ENCODE measurements at regions not wholly inside any gene's neighbourhood (a gene's known extent, or its start where the extent isn't known, plus 50 kb on each side); places are given as distances from the start of the nearest gene placed in this dataset.
"Not testable (repeated sequence)": the region's sequence is repeated elsewhere in the genome, so short reads cannot be mapped to it uniquely, and the experiment has no call there.

GRCh38 chr3:88280326-88280725, 130.6 kb downstream of the C3orf38 start:
- 75 to 81% (median 76%) methylated on average over 3 of the region's 3 CpGs for whole genome bisulfite sequencing, 3 donors
- H3K27ac ChIP-seq (ENCODE audit: low read depth, low read length), result no peak overlapping the region

GRCh38 chr3:88282528-88283241, 132.9 kb downstream of the C3orf38 start:
- no peak overlapping the region for H3K27ac ChIP-seq (ENCODE audit: low read depth, low read length)
- WGBS, 3 donors, result 90 to 91% (median 91%) methylated on average over 6 of the region's 6 CpGs

GRCh38 chr3:88283242-88283592, 133.5 kb downstream of the C3orf38 start:
- 68 to 79% (median 78%) methylated on average over 4 of the region's 4 CpGs for WGBS, 3 donors
- no peak overlapping the region for H3K27ac ChIP-seq (ENCODE audit: low read depth, low read length)

GRCh38 chr3:88291486-88291885, 141.7 kb downstream of the C3orf38 start:
- H3K27ac ChIP-seq (ENCODE audit: low read depth, low read length), result no peak overlapping the region

GRCh38 chr3:88298189-88298588, 148.4 kb downstream of the C3orf38 start:
- no peak overlapping the region for H3K27ac ChIP-seq (ENCODE audit: low read depth, low read length)
- 17 to 45% (median 42%) methylated on average over 3 of the region's 3 CpGs for WGBS, 3 donors

GRCh38 chr3:88301273-88301995, 151.7 kb downstream of the C3orf38 start:
- 69 to 88% (median 84%) methylated on average over 3 of the region's 3 CpGs for WGBS, 3 donors

GRCh38 chr3:88301996-88302393, 152.2 kb downstream of the C3orf38 start:
- no peak overlapping the region for H3K27ac ChIP-seq (ENCODE audit: low read depth, low read length)

More at GRCh38 chr3:88301273-88301995, 151.7 kb downstream of the C3orf38 start:
- H3K27ac ChIP-seq (ENCODE audit: low read depth, low read length), result no peak overlapping the region

- 89 to 93% (median 93%) methylated on average over 30 of the region's 30 CpGs for WGBS, 3 donors
- H3K27ac ChIP-seq (ENCODE audit: low read depth, low read length), result not testable (repeated sequence)
These were observed 153.7 kb downstream of the C3orf38 start for GRCh38 chr3:88303331-88303904.

GRCh38 chr3:88307666-88308065, 157.9 kb downstream of the C3orf38 start:
- H3K27ac ChIP-seq (ENCODE audit: low read depth, low read length), result no peak overlapping the region
- WGBS, 3 donors, result 26 to 47% (median 45%) methylated on average over 12 of the region's 12 CpGs

GRCh38 chr3:88311826-88312225, 162.1 kb downstream of the C3orf38 start:
- H3K27ac ChIP-seq (ENCODE audit: low read depth, low read length), result no peak overlapping the region
- WGBS, 3 donors, result 57 to 85% (median 84%) methylated on average over 3 of the region's 3 CpGs

- WGBS, 3 donors, result 25 to 55% (median 54%) methylated on average over 2 of the region's 2 CpGs
- H3K27ac ChIP-seq (ENCODE audit: low read depth, low read length), result no peak overlapping the region
These were observed 162.5 kb downstream of the C3orf38 start for GRCh38 chr3:88312256-88312655.

- WGBS, 3 donors, result 68 to 83% (median 80%) methylated on average over 3 of the region's 3 CpGs
These were observed 168.3 kb downstream of the C3orf38 start for GRCh38 chr3:88318067-88318466.

GRCh38 chr3:88321363-88322050, 171.7 kb downstream of the C3orf38 start:
- no peak overlapping the region for H3K27ac ChIP-seq (ENCODE audit: low read depth, low read length)
- 34 to 59% (median 51%) methylated on average over 3 of the region's 3 CpGs for WGBS, 3 donors

More at GRCh38 chr3:88318067-88318466, 168.3 kb downstream of the C3orf38 start:
- no peak overlapping the region for H3K27ac ChIP-seq (ENCODE audit: low read depth, low read length)

GRCh38 chr3:88324788-88325187, 175.0 kb downstream of the C3orf38 start:
- WGBS, 3 donors, result 58 to 90% (median 79%) methylated on average over 2 of the region's 2 CpGs
- no peak overlapping the region for H3K27ac ChIP-seq (ENCODE audit: low read depth, low read length)

GRCh38 chr3:88334187-88334868, 184.6 kb downstream of the C3orf38 start:
- H3K27ac ChIP-seq (ENCODE audit: low read depth, low read length), result no peak overlapping the region
- WGBS, 3 donors, result 67 to 79% (median 77%) methylated on average over 7 of the region's 7 CpGs

- no peak overlapping the region for H3K27ac ChIP-seq (ENCODE audit: low read depth, low read length)
- WGBS, 3 donors, result 74 to 97% (median 90%) methylated on average over 1 of the region's 1 CpG
These were observed 187.1 kb downstream of the C3orf38 start for GRCh38 chr3:88336894-88337293.

- WGBS, 3 donors, result 84 to 90% (median 88%) methylated on average over 2 of the region's 2 CpGs
- H3K27ac ChIP-seq (ENCODE audit: low read depth, low read length), result no peak overlapping the region
These were observed 193.5 kb downstream of the C3orf38 start for GRCh38 chr3:88343264-88343663.

- 63 to 70% (median 66%) methylated on average over 2 of the region's 2 CpGs for WGBS, 3 donors
- no peak overlapping the region for H3K27ac ChIP-seq (ENCODE audit: low read depth, low read length)
These were observed 196.9 kb downstream of the C3orf38 start for GRCh38 chr3:88346643-88347042.

- 42 to 68% (median 58%) methylated on average over 3 of the region's 3 CpGs for WGBS, 3 donors
- no peak overlapping the region for H3K27ac ChIP-seq (ENCODE audit: low read depth, low read length)
These were observed 212.7 kb downstream of the C3orf38 start for GRCh38 chr3:88362428-88362827.

Measured in adipose tissue (tissue), 3 donors.